ENCODE measurements at regions not wholly inside any gene's neighbourhood (a gene's known extent, or its start where the extent isn't known, plus 50 kb on each side); places are given as distances from the start of the nearest gene placed in this dataset.

DNA sequence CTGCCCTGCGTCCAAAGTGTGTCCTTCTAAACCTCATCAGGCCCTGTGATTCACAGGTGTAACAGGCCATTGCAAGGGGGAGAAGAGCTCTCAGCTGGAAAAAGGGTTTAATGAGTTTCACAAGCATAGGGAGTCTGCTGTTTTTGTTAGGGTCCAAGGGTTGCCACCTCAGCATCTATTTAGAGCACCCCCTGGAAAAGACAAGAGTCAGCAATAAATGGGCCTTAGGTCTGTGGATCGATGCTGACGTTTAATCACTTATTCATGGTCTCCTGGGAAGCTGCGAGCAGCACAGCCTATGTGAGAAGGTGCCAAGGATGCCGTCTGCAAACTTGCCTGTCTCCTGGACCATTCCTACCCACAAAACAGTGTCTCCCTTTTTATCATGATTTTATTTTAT lies 78.4 kb upstream of the BAIAP2L1 start:
- Histone ChIP-seq H3K4me3 (ENCODE audit: low read depth, low read length, poor library complexity, severe bottlenecking) (no peak overlapping the region), H3K27me3 (replicated peaks; ENCODE audit: insufficient read depth, low read depth, low read length, poor library complexity) (no peaks in the 10 kb centered on the region), H3K27ac (ENCODE audit: low read depth, low read length, poor library complexity, severe bottlenecking) (no peak overlapping the region), H3K36me3 (ENCODE audit: insufficient read depth, low read length, poor library complexity, severe bottlenecking) (no peaks in the 10 kb centered on the region), H3K4me1 (ENCODE audit: insufficient read depth, low read length, poor library complexity, severe bottlenecking) (peaks cover 13% of the 10 kb centered on the region), H3K9me3 (ENCODE audit: low read depth, low read length, poor library complexity, severe bottlenecking) (peaks cover 8% of the 10 kb centered on the region)
- ChIA-PET CTCF (no interaction called here), POLR2A (ENCODE audit: low non-redundant PET) (no interaction called here)
- no peak for DNase-seq (ENCODE audit: low spot score)
- no TSS peak for BruUV-seq (replicated peaks)
- TF ChIP-seq, protein P1, sequence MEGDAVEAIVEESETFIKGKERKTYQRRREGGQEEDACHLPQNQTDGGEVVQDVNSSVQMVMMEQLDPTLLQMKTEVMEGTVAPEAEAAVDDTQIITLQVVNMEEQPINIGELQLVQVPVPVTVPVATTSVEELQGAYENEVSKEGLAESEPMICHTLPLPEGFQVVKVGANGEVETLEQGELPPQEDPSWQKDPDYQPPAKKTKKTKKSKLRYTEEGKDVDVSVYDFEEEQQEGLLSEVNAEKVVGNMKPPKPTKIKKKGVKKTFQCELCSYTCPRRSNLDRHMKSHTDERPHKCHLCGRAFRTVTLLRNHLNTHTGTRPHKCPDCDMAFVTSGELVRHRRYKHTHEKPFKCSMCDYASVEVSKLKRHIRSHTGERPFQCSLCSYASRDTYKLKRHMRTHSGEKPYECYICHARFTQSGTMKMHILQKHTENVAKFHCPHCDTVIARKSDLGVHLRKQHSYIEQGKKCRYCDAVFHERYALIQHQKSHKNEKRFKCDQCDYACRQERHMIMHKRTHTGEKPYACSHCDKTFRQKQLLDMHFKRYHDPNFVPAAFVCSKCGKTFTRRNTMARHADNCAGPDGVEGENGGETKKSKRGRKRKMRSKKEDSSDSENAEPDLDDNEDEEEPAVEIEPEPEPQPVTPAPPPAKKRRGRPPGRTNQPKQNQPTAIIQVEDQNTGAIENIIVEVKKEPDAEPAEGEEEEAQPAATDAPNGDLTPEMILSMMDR (conservative IDR thresholded peaks at IDR 0.05; ENCODE audit: low read depth, low read length): no peak
- TF ChIP-seq EZH2 (IDR thresholded peaks at IDR 0.05; ENCODE audit: borderline replicate concordance, low read depth, low read length, poor library complexity, severe bottlenecking): no peak
- intact Hi-C loops (cut with micrococcal nuclease; ENCODE audit: unreplicated experiment): no loop called here

GRCh38 chr7:98475352-98475751 lies 74.5 kb upstream of the BAIAP2L1 start:
- Histone ChIP-seq H3K4me3 (ENCODE audit: low read depth, low read length, poor library complexity, severe bottlenecking) (no peak overlapping the region), H3K9me3 (ENCODE audit: low read depth, low read length, poor library complexity, severe bottlenecking) (peaks cover 3% of the 10 kb centered on the region), H3K27me3 (replicated peaks; ENCODE audit: insufficient read depth, low read depth, low read length, poor library complexity) (no peaks in the 10 kb centered on the region), H3K36me3 (ENCODE audit: insufficient read depth, low read length, poor library complexity, severe bottlenecking) (no peaks in the 10 kb centered on the region), H3K4me1 (ENCODE audit: insufficient read depth, low read length, poor library complexity, severe bottlenecking) (peaks cover 13% of the 10 kb centered on the region), H3K27ac (ENCODE audit: low read depth, low read length, poor library complexity, severe bottlenecking) (no peak overlapping the region)
- intact Hi-C loops (cut with micrococcal nuclease; ENCODE audit: unreplicated experiment): no loop called here
- ChIA-PET CTCF (no interaction called here), POLR2A (ENCODE audit: low non-redundant PET) (no interaction called here)
- TF ChIP-seq, protein P1 (conservative IDR thresholded peaks at IDR 0.05; ENCODE audit: low read depth, low read length): no peak
- no peak for TF ChIP-seq EZH2 (IDR thresholded peaks at IDR 0.05; ENCODE audit: borderline replicate concordance, low read depth, low read length, poor library complexity, severe bottlenecking)
- no peak for DNase-seq (ENCODE audit: low spot score)
- no TSS peak for BruUV-seq (replicated peaks)

DNA sequence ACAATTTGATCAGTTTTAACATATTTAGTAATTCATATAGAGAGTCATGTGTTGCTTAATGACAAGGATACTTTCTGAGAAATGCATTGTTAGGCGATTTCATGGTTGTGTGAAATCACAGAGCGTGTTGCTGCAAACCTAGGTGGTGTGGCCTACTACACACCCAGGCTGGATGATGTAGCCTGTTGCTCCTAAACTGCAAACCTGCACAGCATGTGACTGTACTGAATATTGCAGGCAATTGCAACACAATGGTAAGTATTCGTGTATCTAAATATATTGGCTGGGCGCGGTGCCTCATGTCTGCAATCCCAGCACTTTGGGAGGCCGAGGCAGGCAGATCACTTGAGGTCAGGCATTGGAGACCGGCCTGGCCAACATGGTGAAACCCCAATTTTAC lies 73.7 kb upstream of the BAIAP2L1 start:
- ChIA-PET POLR2A (ENCODE audit: low non-redundant PET) (no interaction called here), CTCF (no interaction called here)
- H3K4me3 ChIP-seq (ENCODE audit: low read depth, low read length, poor library complexity, severe bottlenecking): no peak overlapping the region

More for the DNA sequence above, 73.7 kb upstream of the BAIAP2L1 start:
- no peak for DNase-seq (ENCODE audit: low spot score)
- peaks cover 13% of the 10 kb centered on the region for H3K4me1 ChIP-seq (ENCODE audit: insufficient read depth, low read length, poor library complexity, severe bottlenecking)
- intact Hi-C loops (cut with micrococcal nuclease; ENCODE audit: unreplicated experiment): no loop called here
- H3K27ac ChIP-seq (ENCODE audit: low read depth, low read length, poor library complexity, severe bottlenecking): no peak overlapping the region
- no peaks in the 10 kb centered on the region for H3K36me3 ChIP-seq (ENCODE audit: insufficient read depth, low read length, poor library complexity, severe bottlenecking)
- H3K9me3 ChIP-seq (ENCODE audit: low read depth, low read length, poor library complexity, severe bottlenecking): no peaks in the 10 kb centered on the region
- no TSS peak for BruUV-seq (replicated peaks)
- H3K27me3 ChIP-seq (replicated peaks; ENCODE audit: insufficient read depth, low read depth, low read length, poor library complexity): no peaks in the 10 kb centered on the region
- TF ChIP-seq EZH2 (IDR thresholded peaks at IDR 0.05; ENCODE audit: borderline replicate concordance, low read depth, low read length, poor library complexity, severe bottlenecking): no peak
- TF ChIP-seq, protein P1 (conservative IDR thresholded peaks at IDR 0.05; ENCODE audit: low read depth, low read length): no peak

Measured in A673 (cell line).